DMS153 treated with DMSO at 0.1 percent for 48 hours (cell line): ENCODE measurements at regions not wholly inside any gene's neighbourhood (a gene's known extent, or its start where the extent isn't known, plus 50 kb on each side); places are given as distances from the start of the nearest gene placed in this dataset.
"Not testable (repeated sequence)": the region's sequence is repeated elsewhere in the genome, so short reads cannot be mapped to it uniquely, and the experiment has no call there.

Experiments used
- DNase-seq: peaks from one replicate; lab custom pipeline; 2025; ENCODE audit not compliant: unreplicated experiment; lab: John Stamatoyannopoulos, UW

- DNase-seq = peak; percentile 20
These were observed 898.6 kb downstream of the AMY1C start for GRCh38 chr1:104648269-104648691.

- not testable (repeated sequence) for DNase-seq
These were observed 914.7 kb downstream of the AMY1C start for GRCh38 chr1:104664374-104664773.

DNA sequence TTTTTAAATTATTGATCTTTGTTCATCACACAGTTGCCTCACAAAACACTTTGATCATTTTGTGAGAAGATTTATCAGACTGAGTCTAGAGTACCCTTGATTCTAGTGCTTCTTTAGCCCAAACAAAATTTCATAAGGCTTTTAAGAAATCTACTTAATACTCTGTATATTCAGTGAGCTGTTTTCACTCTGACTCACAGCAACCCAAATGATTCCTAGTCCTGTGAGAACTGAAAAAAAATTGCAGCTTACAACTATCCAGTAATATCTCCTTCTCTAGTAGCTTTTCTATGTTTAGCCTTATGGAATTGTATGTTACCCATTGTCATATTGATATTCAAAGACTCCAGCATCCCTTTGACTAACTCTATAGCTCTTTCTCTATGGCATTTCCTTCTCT is 915.6 kb downstream of the AMY1C start:
- no peak for DNase-seq

DNA sequence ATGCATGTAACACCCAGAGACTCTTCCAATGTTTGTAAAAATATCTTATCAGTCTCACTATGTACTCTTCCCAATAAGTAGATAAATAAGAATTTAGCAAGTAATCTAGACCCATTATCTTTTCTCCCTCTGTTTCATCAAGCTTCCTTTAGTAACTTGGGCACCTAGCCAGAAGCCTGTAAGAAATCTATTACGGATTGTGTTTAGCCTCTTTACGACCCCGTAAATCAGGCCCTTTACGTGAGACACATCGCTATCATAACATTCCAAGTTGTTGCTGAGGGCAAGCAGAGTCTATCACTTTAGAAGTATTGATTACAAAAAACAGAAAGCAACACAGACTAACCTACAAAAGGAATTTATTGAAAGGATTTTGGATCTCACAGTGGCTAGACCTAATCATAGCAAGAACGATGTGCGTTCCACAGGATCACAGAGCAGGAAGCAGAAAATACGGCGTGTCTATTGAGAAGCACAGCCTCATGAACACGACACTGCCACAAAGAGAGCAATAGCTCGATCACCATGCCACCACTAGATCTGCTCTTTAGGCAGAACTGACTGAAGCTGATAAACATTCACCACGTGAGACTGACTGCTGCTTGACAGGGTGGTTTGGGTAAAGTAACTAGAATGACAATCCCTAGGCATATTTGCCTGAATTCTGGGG is 922.1 kb downstream of the AMY1C start:
- DNase-seq = peak; percentile 15

DNA sequence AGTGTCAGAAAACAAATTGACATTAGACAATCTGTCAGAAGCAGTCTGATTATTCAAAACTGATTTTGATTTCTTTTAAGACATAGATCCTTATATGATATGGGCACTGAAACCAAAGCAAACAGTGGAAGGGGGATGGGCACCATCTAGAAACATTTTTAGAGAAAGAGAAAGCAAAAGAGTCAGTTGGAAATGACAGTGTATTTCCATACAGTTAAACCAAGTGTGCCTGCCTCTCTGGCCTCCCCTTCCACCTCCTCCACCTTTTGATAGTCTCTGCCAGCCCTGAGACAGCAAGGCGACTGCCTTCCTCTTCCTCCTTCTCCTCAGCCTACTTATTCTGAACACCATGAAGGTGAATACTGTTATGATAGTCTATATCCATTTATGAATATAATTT is 949.7 kb downstream of the AMY1C start:
- DNase-seq = no peak

DNA sequence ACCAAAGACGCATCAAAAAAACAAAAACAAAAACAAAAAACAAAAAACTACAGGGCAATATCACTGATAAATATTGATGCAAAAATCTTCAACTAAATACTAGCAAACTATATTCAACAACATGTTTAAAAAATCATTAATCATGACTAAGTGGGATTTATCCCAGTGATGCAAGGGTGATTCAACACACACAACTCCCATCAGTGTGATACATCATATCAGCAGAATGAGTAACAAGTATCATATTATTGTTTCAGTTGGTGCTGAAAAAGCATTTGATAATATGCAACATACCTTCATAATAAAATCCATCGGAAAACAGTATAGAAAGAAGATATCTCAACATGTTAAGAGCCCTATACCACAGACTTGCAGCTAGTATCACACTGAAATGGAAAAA is 953.0 kb downstream of the AMY1C start:
- no peak for DNase-seq

DNA sequence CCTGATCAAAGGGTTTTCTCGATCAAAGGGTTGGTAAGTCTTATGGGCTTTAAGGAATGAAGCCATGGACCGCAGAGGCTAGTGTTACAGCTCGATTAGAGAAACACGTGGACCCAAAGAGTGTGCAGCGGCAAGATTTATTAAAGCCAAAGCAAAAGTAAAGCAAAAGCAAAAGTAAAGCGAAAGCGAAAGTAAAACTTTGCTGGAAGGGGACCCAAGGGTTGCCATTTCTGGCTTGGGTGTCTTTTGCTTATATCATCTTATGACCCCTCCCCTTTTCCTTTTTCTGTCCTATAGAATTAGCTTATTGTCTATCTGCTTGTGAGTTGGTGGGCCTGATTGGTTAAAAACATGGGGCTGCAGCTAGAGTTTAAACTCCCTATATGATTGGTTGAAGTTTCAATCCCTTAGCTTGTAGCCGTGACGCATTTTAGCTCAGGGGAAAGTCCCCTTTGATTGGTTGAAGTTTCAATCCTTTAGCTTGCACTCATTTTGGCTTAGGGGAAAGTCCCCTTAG is 957.0 kb downstream of the AMY1C start:
- peak; percentile 72 for DNase-seq

DNA sequence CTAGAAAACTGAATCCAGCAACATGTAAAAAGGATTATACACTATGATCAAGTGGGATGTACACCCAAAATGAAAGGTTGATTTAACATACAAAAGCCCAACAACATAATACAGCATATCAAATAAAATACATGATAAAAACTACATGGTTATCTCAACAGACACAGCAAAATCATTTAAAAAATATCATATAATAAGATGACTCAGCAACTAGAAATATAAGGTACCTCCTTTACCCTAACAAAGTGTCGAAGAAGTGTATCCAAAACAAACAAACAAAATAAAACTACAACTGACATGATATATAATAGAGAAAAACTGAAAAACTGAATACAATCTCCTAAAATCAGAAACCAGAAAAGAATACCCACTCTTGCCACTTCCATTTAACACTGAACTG is 969.1 kb downstream of the AMY1C start:
- no peak for DNase-seq

- no peak for DNase-seq
These were observed 971.0 kb downstream of the AMY1C start for GRCh38 chr1:104720741-104721140.

- no peak for DNase-seq
These were observed 977.2 kb downstream of the AMY1C start for GRCh38 chr1:104726917-104727316.

- no peak for DNase-seq
These were observed 984.2 kb downstream of the AMY1C start for GRCh38 chr1:104733866-104734265.

GRCh38 chr1:104745875-104746274 is 996.2 kb downstream of the AMY1C start:
- no peak for DNase-seq

- DNase-seq = no peak
These were observed 997.3 kb downstream of the AMY1C start for GRCh38 chr1:104746994-104747393.

DNA sequence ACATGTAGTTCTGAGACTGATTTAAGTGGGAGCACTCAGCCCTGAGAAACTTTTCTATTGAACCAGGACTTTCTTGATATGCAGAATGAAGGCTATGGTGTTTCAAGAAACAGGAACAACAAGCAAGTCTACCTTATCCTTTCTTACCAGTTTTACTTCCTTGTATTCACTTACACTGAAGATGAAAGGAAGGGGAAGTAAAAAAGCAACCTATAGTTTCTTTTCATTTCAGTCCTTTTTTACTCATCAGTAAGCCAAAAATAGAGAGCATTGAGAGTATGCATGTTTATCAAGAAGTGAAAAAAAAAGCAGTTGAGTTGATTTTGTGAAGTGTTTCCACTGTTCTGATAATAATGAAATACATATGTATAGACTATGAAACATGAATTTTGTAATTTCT is 1010.3 kb downstream of the AMY1C start:
- no peak for DNase-seq

GRCh38 chr1:104761961-104762570 is 1012.4 kb downstream of the AMY1C start:
- DNase-seq = no peak

DNA sequence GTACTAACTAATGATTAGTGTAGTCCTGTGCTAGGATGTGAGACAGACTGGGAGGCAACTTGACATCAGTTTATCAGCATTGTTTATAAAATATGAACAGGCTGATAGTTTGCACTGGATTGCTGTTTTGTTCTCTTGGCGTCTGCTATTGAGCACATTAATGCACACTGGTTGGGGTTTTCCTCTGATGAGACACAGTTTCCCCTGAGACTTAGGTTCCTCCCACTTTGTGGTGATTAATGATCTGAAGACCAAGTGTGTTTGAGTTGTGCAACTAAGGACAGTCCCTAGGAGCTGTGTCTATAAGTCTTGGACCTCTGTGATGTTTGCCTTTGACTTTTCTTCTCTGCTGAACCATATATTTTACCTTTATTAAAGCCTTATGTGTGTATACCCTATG is 1015.4 kb downstream of the AMY1C start:
- no peak for DNase-seq

DNA sequence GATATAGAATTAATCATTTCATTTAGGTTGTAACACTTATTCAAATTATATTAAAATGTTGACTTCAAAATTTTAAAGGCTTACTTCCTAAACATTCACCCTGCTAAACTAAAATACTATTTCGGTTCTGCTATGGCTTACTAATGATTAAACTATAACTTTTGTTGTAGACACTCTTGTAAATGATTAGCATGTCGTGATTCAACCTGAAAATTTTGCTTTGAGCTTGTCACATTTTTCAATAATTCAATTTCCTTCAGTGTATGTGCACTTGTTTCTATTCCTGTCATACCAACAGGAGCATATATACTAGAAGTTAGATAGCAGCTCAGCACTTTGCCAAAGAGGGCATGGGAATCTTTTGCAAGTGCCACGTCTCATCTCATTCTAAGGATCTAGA is 1018.8 kb downstream of the AMY1C start:
- no peak for DNase-seq

- DNase-seq = peak; percentile 44
These were observed 1030.9 kb downstream of the AMY1C start for GRCh38 chr1:104780470-104781078.

DNA sequence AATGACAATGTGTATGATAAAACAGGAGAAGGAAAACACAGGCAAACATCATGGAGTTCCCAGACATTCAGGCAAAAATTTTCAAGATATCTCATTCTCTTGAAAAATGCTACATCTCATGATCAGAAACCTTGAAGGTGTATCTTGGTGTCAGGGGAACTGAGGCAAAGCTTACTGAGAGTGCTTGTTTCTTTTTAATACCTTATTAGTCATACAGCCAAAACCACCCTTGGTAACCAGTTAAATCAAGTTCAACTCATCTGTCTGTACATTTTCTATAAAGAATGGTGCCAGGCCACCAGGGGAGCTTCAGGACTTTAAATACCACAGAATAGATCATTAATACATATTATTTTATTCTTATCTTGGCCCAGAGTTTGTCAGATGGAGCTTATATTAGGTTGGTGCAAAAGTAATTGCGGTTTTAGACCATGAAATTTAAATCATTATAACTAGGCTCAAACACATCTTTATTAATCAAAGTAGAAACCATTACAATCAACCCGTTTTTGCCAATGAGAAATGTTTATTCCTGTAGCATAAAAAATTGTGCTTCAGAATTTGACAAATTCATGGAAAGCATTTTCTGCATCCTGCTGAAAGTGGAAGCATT is 1036.0 kb downstream of the AMY1C start:
- DNase-seq = no peak

DNA sequence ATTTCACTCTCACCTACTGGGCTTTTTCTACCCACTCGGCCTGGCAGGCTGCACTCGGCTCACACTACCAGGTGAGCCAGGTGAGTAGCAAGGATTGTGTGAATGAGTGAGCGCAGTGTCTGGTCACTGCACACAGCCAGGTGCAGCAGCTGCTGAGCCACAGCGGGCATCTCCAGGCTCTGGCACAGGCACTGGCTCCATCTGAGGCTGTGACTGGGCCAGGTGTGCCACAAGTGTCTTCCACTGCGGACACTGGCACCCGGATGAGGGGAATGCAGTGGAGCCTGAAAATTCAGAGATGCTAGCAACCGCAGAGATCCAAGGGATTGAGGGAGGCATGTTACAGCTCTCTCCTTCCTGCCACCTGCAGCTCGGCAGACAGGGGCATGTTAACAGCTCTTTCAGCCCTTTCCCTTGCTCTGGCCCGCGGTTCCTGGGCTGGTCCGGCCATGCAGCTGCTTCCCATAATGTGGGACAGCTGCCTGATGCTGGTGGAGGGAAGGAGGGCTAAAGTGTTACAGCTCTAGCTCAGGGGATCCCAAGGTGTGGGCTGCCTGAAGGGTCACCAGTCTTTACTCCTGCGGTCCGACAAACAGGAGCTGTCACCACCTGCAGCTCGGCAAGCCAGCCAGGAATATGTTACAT is 1038.3 kb downstream of the AMY1C start:
- DNase-seq = no peak

DNA sequence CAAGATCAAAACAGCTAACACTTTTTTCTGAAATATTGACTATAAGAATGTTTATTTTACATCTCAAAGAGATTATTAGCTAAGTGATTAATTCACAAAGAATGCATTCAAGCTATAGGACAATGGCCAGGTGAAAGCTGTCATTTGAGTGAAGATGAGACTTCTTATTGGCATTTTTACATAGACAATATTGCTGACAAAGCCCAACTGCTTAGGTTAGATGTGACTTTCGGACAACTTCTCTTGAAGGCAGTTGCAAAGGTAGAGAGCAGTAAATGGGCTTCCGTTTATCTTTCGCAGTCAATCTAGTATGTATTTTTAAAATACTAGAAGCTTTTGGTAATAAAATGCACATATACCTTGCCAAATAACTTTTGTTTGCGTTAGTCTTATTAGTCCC is 1041.3 kb downstream of the AMY1C start:
- DNase-seq = no peak
